ENCODE measurements at regions not wholly inside any gene's neighbourhood (a gene's known extent, or its start where the extent isn't known, plus 50 kb on each side); places are given as distances from the start of the nearest gene placed in this dataset.

GRCh38 chr1:228869312-228869824 is 134.1 kb downstream of the RHOU start:
- no peak for TF ChIP-seq CTCF (IDR thresholded peaks at IDR 0.05)
- TF ChIP-seq POLR2A (IDR thresholded peaks at IDR 0.05), result no peak
